ENCODE measurements at regions not wholly inside any gene's neighbourhood (a gene's known extent, or its start where the extent isn't known, plus 50 kb on each side); places are given as distances from the start of the nearest gene placed in this dataset.

GRCh38 chr18:38009320-38009719, 443.7 kb upstream of the CELF4 start:
- Histone ChIP-seq H3K23me2 (ENCODE audit: low read depth, low read length) (no peaks in the 10 kb centered on the region), H3K14ac (ENCODE audit: insufficient read length) (no peak overlapping the region), H3K4me1 (replicated peaks in 1 of 4; ENCODE audit: control insufficient read depth in 3 of 4, insufficient read depth in 4 of 4, low read length in 3 of 4) (no peaks in the 10 kb centered on the region), H3K4me3 (ENCODE audit: extremely low read depth in 1 of 4, insufficient read depth in 2 of 4, low read depth in 3 of 4, low read length in 4 of 4) (no peak overlapping the region), H3K23ac (ENCODE audit: insufficient read length) (no peak overlapping the region), H4K20me1 (replicated peaks in 1 of 2; ENCODE audit: control insufficient read depth in 1 of 2, insufficient read depth in 2 of 2, low read length in 2 of 2) (no peaks in the 10 kb centered on the region), H3K56ac (replicated peaks; ENCODE audit: insufficient read length, low read depth, low read length) (no peak overlapping the region), H2BK15ac (ENCODE audit: low read length) (no peak overlapping the region), H2AK5ac (ENCODE audit: low read depth, low read length) (no peak overlapping the region), H2AFZ (ENCODE audit: low read length) (no peak overlapping the region), H4K8ac (ENCODE audit: extremely low read depth, insufficient read depth, low read length) (no peak overlapping the region), H3K4me2 (ENCODE audit: insufficient read depth in 1 of 2, low read depth in 2 of 2, low read length in 2 of 2) (no peak overlapping the region), H4K91ac (replicated peaks; ENCODE audit: insufficient read length, low read length) (no peak overlapping the region), H3K9me3 (ENCODE audit: insufficient read depth in 2 of 2, low read depth in 1 of 2, low read length in 1 of 2) (no peaks in the 10 kb centered on the region), H3K27me3 (replicated peaks in 1 of 4; ENCODE audit: control insufficient read depth in 3 of 4, extremely low read depth in 1 of 4, insufficient read depth in 3 of 4, low read length in 3 of 4) (no peaks in the 10 kb centered on the region), H3K36me3 (ENCODE audit: control insufficient read depth in 2 of 4, insufficient read depth in 4 of 4, low read length in 3 of 4) (no peaks in the 10 kb centered on the region), H2BK120ac (replicated peaks; ENCODE audit: low read depth, low read length) (no peak overlapping the region), H2BK20ac (ENCODE audit: low read length) (no peak overlapping the region), H2BK5ac (ENCODE audit: low read depth, low read length) (no peak overlapping the region), H3K79me1 (ENCODE audit: low read depth, low read length) (no peaks in the 10 kb centered on the region), H3K79me2 (ENCODE audit: control insufficient read depth in 1 of 2, insufficient read depth in 2 of 2, low read length in 2 of 2) (no peaks in the 10 kb centered on the region), H3K9ac (replicated peaks in 1 of 4; ENCODE audit: extremely low read depth in 1 of 4, low read depth in 3 of 4, low read length in 3 of 4) (no peak overlapping the region), H2BK12ac (ENCODE audit: low read depth, low read length) (no peak overlapping the region), H3K4ac (replicated peaks; ENCODE audit: insufficient read length, low read depth, low read length) (no peak overlapping the region), H3K27ac (ENCODE audit: low read depth, low read length) (no peak overlapping the region), H3K18ac (ENCODE audit: extremely low read depth, low read length) (no peak overlapping the region), H4K5ac (ENCODE audit: insufficient read length, low read depth, low read length) (no peak overlapping the region)
- ChIA-PET POLR2A (ENCODE audit: partially characterized antibody) (no interaction called here), CTCF (ENCODE audit: partially characterized antibody) (no interaction called here)
- DNase-seq (ENCODE audit: low read depth in 1 of 2, low spot score in 2 of 2) (no peak), FAIRE-seq (no peak)
- TF ChIP-seq MAFK (IDR thresholded peaks at IDR 0.05; ENCODE audit: low read depth, low read length) (no peak), USF2 (IDR thresholded peaks at IDR 0.05; ENCODE audit: low read length) (no peak), TAF1 (IDR thresholded peaks at IDR 0.05; ENCODE audit: low read depth, low read length) (no peak), GTF2F1 (IDR thresholded peaks at IDR 0.05; ENCODE audit: borderline replicate concordance, low read depth, low read length) (no peak), POLR2AphosphoS5 (IDR thresholded peaks at IDR 0.05; ENCODE audit: low read depth, low read length) (no peak), CBX8 (IDR thresholded peaks at IDR 0.05; ENCODE audit: borderline replicate concordance, low read depth, low read length) (no peak), GABPA (IDR thresholded peaks at IDR 0.05; ENCODE audit: borderline replicate concordance, insufficient read depth, low read length) (no peak), SIRT6 (IDR thresholded peaks at IDR 0.05; ENCODE audit: low read length) (no peak), SIN3A (conservative IDR thresholded peaks at IDR 0.05 in 1 of 2, IDR thresholded peaks at IDR 0.05 in 1 of 2; ENCODE audit: low read depth in 1 of 2, low read length in 2 of 2) (no peak), EGR1 (IDR thresholded peaks at IDR 0.05; ENCODE audit: borderline replicate concordance, low read depth, low read length) (no peak), CHD2 (IDR thresholded peaks at IDR 0.05; ENCODE audit: low read length) (no peak), JUN (IDR thresholded peaks at IDR 0.05; ENCODE audit: low read depth, low read length) (no peak), BRCA1 (IDR thresholded peaks at IDR 0.05; ENCODE audit: low read depth, low read length) (no peak), RXRA (IDR thresholded peaks at IDR 0.05; ENCODE audit: insufficient read depth, low read depth, low read length) (no peak)
- WGBS, 2 experiments (ENCODE audit: extremely low coverage in 1 of 2, insufficient coverage in 1 of 2, insufficient read length in 1 of 2, insufficient replicate concordance in 2 of 2, low coverage in 1 of 2, low lambda C conversion rate in 2 of 2, missing lambda C conversion rate in 1 of 2): 90% methylated on average over 1 of the region's 1 CpG; no CpG with 5 or more reads in 1 of the 2 experiments

All from H1 (cell line).